Parathyroid adenoma (tissue), 2 donors: ENCODE measurements at regions not wholly inside any gene's neighbourhood (a gene's known extent, or its start where the extent isn't known, plus 50 kb on each side); places are given as distances from the start of the nearest gene placed in this dataset.
A peak's percentile ranks its signal among the peaks of the same experiment; 100 is the strongest.
"Not testable (repeated sequence)": the region's sequence is repeated elsewhere in the genome, so short reads cannot be mapped to it uniquely, and the experiment has no call there.

Experiments used
- H2AFZ ChIP-seq: fragments of 300-600 bp; sonication (generic); one replicate; pipeline ENCODE4 v1.7.0; 2017; ENCODE audit warnings: antibody characterized with exemption, mild to moderate bottlenecking
- H3K27ac ChIP-seq: fragments of 300-600 bp; sonication (generic); one replicate; pipeline ENCODE4 v1.7.0; 2017
- H3K27me3 ChIP-seq: fragments of 300-600 bp; sonication (generic); one replicate; pipeline ENCODE4 v1.7.0; 2017; ENCODE audit warnings: low read length; ENCODE audit not compliant: control insufficient read depth, insufficient read depth
- H3K36me3 ChIP-seq: fragments of 300-600 bp; sonication (generic); one replicate; pipeline ENCODE4 v1.7.0; 2017; ENCODE audit warnings: low read length; ENCODE audit not compliant: control insufficient read depth, insufficient read depth
- H3K4me1 ChIP-seq: fragments of 300-600 bp; sonication (generic); one replicate; pipeline ENCODE4 v1.7.0; 2017; ENCODE audit warnings: control low read depth
- H3K4me2 ChIP-seq: fragments of 300-600 bp; sonication (generic); one replicate; pipeline ENCODE4 v1.7.0; 2017; ENCODE audit warnings: low read length
- H3K4me3 ChIP-seq: fragments of 300-600 bp; sonication (generic); one replicate; pipeline ENCODE4 v1.7.0; 2017; ENCODE audit warnings: low read depth, low read length
- H3K79me2 ChIP-seq: fragments of 300-600 bp; sonication (generic); one replicate; pipeline ENCODE4 v1.7.0; 2017; ENCODE audit warnings: control low read depth
- H3K9ac ChIP-seq: fragments of 300-600 bp; sonication (generic); one replicate; pipeline ENCODE4 v1.7.0; 2017; ENCODE audit warnings: mild to moderate bottlenecking
- H3K9me3 ChIP-seq: fragments of 300-600 bp; sonication (generic); one replicate; pipeline ENCODE4 v1.7.0; 2017; ENCODE audit warnings: low read length; ENCODE audit not compliant: control insufficient read depth
- CTCF ChIP-seq: fragments of 300-600 bp; sonication (generic); IDR thresholded peaks from one replicate; pipeline ENCODE4 v1.7.0; 2017; ENCODE audit warnings: antibody characterized with exemption, mild to moderate bottlenecking
- donor health status: primary hyperparathyroidism.

DNA sequence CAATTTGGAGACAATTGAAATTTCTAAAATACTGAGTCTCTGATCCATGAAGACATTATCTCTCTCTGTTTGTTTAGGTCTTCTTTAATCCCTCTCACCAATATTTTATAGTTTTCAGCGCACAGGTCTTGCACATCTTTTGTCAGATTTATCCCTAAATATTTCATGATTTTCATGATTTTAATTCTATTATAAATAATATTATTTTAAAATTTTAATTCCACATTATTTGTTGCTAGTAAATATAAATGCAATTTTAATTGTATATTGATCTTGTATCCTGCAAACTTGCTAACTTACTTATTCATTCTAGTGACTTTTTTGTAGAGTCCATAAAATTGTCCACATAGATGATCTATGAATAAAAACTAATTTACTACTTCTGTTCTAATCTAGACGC, 112.6 kb upstream of the TNPO1 start:
- Histone ChIP-seq H3K4me2 (no peak overlapping the region), H3K36me3 (no peaks in the 10 kb centered on the region), H3K27me3 (no peaks in the 10 kb centered on the region), H3K79me2 (no peaks in the 10 kb centered on the region), H3K4me3 (no peak overlapping the region), H2AFZ (no peak overlapping the region), H3K9me3 (no peaks in the 10 kb centered on the region), H3K27ac (no peak overlapping the region), H3K9ac (no peak overlapping the region), H3K4me1 (no peaks in the 10 kb centered on the region)
- TF ChIP-seq CTCF = no peak

DNA sequence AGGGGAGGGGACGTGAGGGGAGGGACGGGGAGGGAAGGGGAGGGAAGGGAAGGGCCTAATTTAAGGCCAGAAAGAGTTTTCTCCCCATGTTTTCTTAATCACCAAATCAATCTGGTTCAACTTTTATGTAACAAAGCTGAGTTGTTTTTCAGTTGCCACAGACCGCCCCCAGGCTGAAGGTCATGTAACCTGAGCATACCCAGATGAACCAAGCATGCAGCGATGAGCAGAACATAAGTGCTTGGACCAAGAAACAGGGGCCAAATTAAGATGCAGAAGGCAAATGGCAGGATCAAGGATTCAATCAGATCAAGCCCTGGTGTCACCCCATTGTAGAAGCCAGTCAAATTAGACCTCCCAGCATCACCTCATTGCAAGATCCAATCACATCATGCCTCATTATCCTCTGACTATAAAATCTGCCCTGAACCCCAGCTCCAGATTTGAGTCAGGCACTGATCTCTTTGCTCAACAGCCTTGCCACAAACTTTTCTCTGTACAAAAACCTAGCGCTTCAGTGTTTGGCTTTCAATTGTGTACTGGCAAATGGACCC, 113.5 kb upstream of the TNPO1 start:
- Histone ChIP-seq H3K4me3 (no peak overlapping the region), H3K4me2 (no peak overlapping the region), H3K9me3 (no peaks in the 10 kb centered on the region), H3K27me3 (no peaks in the 10 kb centered on the region), H3K27ac (no peak overlapping the region), H3K36me3 (no peaks in the 10 kb centered on the region), H3K9ac (no peak overlapping the region), H2AFZ (peak overlapping the region; percentile 44), H3K79me2 (no peaks in the 10 kb centered on the region), H3K4me1 (no peaks in the 10 kb centered on the region)
- no peak for TF ChIP-seq CTCF

GRCh38 chr5:72702105-72702504, 114.4 kb upstream of the TNPO1 start:
- not testable (repeated sequence) for H3K79me2 ChIP-seq, H2AFZ ChIP-seq, H3K4me2 ChIP-seq, H3K27me3 ChIP-seq, H3K9me3 ChIP-seq, H3K4me1 ChIP-seq, H3K9ac ChIP-seq, H3K27ac ChIP-seq, H3K4me3 ChIP-seq, H3K36me3 ChIP-seq

- Histone ChIP-seq H3K27ac (no peak overlapping the region), H3K79me2 (no peaks in the 10 kb centered on the region), H3K4me1 (no peaks in the 10 kb centered on the region), H3K4me2 (no peak overlapping the region), H2AFZ (no peak overlapping the region), H3K36me3 (no peaks in the 10 kb centered on the region), H3K9ac (no peak overlapping the region), H3K27me3 (no peaks in the 10 kb centered on the region), H3K4me3 (no peak overlapping the region), H3K9me3 (no peaks in the 10 kb centered on the region)
- TF ChIP-seq CTCF = no peak
Measured at GRCh38 chr5:72698481-72698880, 118.0 kb upstream of the TNPO1 start.

GRCh38 chr5:72697622-72698021, 118.8 kb upstream of the TNPO1 start:
- TF ChIP-seq CTCF = no peak
- H3K4me1 ChIP-seq = no peaks in the 10 kb centered on the region
- no peaks in the 10 kb centered on the region for H3K79me2 ChIP-seq
- no peak overlapping the region for H3K4me3 ChIP-seq
- H2AFZ ChIP-seq = no peak overlapping the region
- H3K4me2 ChIP-seq = no peak overlapping the region
- H3K36me3 ChIP-seq = no peaks in the 10 kb centered on the region
- no peaks in the 10 kb centered on the region for H3K9me3 ChIP-seq
- H3K27ac ChIP-seq = no peak overlapping the region
- no peaks in the 10 kb centered on the region for H3K27me3 ChIP-seq
- no peak overlapping the region for H3K9ac ChIP-seq
